G401 (cell line): ENCODE measurements at regions not wholly inside any gene's neighbourhood (a gene's known extent, or its start where the extent isn't known, plus 50 kb on each side); places are given as distances from the start of the nearest gene placed in this dataset.

Experiments
- DNase-seq: peaks from one replicate; pipeline ENCODE4 v3.0.0-alpha.2; 2015; ENCODE audit warnings: low spot score
- in situ Hi-C: cut with HindIII; loops from 2 replicates; pipeline ENCODE4 v1.10.0; 2016; ENCODE audit warnings: low sequenced_read_pairs, mixed read lengths

GRCh38 chr6:165031502-165031901 is 277.9 kb downstream of the C6orf118 start:
- in situ Hi-C loops = no loop called here
- no peak for DNase-seq

GRCh38 chr6:165025040-165025439 is 284.4 kb downstream of the C6orf118 start:
- DNase-seq = no peak
- in situ Hi-C loops = no loop called here

GRCh38 chr6:165019681-165020080 is 289.7 kb downstream of the C6orf118 start:
- DNase-seq = no peak
- in situ Hi-C loops = no loop called here

- in situ Hi-C loops = no loop called here
- DNase-seq = no peak
Measured at GRCh38 chr6:165015676-165016075, 293.7 kb downstream of the C6orf118 start.

GRCh38 chr6:165013701-165014100 is 295.7 kb downstream of the C6orf118 start:
- in situ Hi-C loops = no loop called here

GRCh38 chr6:165012183-165012582 is 297.2 kb downstream of the C6orf118 start:
- in situ Hi-C loops = no loop called here
- no peak for DNase-seq

More at GRCh38 chr6:165013701-165014100, 295.7 kb downstream of the C6orf118 start:
- no peak for DNase-seq

- in situ Hi-C loops = no loop called here
- no peak for DNase-seq
Measured at GRCh38 chr6:165010556-165011535, 298.6 kb downstream of the C6orf118 start.

- DNase-seq = no peak
- in situ Hi-C loops = no loop called here
Measured at GRCh38 chr6:165008971-165009370, 300.4 kb downstream of the C6orf118 start.

GRCh38 chr6:165002866-165003265 is 306.5 kb downstream of the C6orf118 start:
- in situ Hi-C loops = no loop called here
- no peak for DNase-seq

GRCh38 chr6:165002358-165002757 is 307.0 kb downstream of the C6orf118 start:
- in situ Hi-C loops = no loop called here
- no peak for DNase-seq

- in situ Hi-C loops = no loop called here
- DNase-seq = no peak
Measured at GRCh38 chr6:165001502-165002157, 307.8 kb downstream of the C6orf118 start.

- no peak for DNase-seq
- in situ Hi-C loops = no loop called here
Measured at GRCh38 chr6:164998297-164998696, 311.1 kb downstream of the C6orf118 start.

GRCh38 chr6:164996838-164997237 is 312.6 kb downstream of the C6orf118 start:
- DNase-seq = no peak
- in situ Hi-C loops = no loop called here

GRCh38 chr6:164991573-164991972 is 317.8 kb downstream of the C6orf118 start:
- in situ Hi-C loops = no loop called here

GRCh38 chr6:164990901-164991300 is 318.5 kb downstream of the C6orf118 start:
- in situ Hi-C loops = no loop called here

More at GRCh38 chr6:164991573-164991972, 317.8 kb downstream of the C6orf118 start:
- no peak for DNase-seq

GRCh38 chr6:164982389-164982788 is 327.0 kb downstream of the C6orf118 start:
- in situ Hi-C loops = no loop called here
- no peak for DNase-seq

More at GRCh38 chr6:164990901-164991300, 318.5 kb downstream of the C6orf118 start:
- DNase-seq = no peak

- DNase-seq = no peak
- in situ Hi-C loops = no loop called here
Measured at GRCh38 chr6:164967102-164967501, 342.3 kb downstream of the C6orf118 start.

- no peak for DNase-seq
- in situ Hi-C loops = no loop called here
Measured at GRCh38 chr6:164962805-164963204, 346.6 kb downstream of the C6orf118 start.

GRCh38 chr6:164947164-164947563 is 362.2 kb downstream of the C6orf118 start:
- in situ Hi-C loops = no loop called here

GRCh38 chr6:164942271-164942670 is 367.1 kb downstream of the C6orf118 start:
- in situ Hi-C loops = no loop called here
- DNase-seq = no peak

More at GRCh38 chr6:164947164-164947563, 362.2 kb downstream of the C6orf118 start:
- DNase-seq = no peak
